Activated naive CD4-positive, alpha-beta T cell (primary cell): ENCODE measurements at regions not wholly inside any gene's neighbourhood (a gene's known extent, or its start where the extent isn't known, plus 50 kb on each side); places are given as distances from the start of the nearest gene placed in this dataset.
"Not testable (repeated sequence)": the region's sequence is repeated elsewhere in the genome, so short reads cannot be mapped to it uniquely, and the experiment has no call there.

ENCODE experiments used
- DNase-seq, 4 experiments: peaks; one replicate each; lab custom pipeline; 2025; lab: John Stamatoyannopoulos, UW

DNA sequence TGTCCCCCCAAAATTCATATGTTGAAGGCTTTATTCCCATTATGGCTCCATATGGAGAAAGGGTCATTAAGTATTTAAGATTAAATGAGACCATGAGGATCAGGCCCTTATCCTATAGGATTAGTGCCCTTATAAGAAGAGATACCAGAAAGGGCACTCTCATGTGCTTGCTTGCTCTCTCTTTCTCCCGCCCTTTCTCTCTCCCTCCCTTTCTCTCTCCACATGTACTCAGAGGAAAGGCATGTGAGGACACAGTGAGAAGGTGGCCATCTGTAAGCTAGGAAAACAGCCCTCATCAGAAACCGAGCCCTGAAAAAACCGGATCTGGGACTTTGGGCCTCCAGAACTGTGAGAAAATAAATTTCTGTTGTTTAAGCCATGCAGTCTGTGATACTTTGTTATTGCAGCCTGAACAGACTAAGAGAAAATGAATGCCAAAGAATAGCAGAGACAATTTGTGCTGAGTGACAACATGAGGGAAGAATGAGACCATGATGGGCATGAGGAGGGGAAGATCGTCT is 300.0 kb upstream of the SLC39A10 start:
- DNase-seq: no peak

DNA sequence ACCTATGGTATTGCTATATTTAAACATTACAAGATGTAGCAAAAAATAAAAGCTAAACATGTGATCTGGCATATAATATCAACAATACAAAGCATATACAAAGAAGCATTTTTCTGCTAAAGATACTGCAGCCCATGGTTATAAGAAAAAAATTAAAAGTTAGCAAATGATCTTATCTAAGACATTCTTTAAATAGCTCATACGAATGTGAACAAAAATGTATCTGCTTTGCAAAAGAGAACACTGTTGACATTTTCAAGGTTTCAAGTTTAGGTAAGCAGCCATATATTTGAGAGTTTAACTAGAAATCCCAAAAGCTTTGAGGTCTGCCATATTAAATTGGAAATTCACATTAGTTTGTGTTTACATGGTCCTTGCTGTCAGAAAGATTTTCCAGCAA is 301.0 kb upstream of the SLC39A10 start:
- DNase-seq: no peak

DNA sequence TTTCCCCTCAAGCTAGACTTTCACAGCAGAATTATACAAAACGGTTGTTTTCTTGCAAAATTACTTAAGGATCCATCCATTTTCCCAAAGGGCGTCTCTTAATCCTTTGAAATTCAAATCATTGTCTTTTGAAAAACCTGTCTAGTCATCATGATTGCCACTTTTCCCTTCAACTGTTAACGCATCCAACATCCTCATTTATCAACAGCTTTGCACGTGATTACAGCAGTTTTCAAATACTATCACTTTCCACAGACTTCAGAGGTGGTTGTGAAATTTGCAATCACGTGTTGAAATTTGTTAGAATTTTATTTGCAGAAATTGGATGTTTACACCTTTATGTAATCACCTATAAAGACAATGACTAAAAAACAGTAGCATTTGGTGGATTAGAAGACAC is 304.4 kb upstream of the SLC39A10 start:
- no peak for DNase-seq

DNA sequence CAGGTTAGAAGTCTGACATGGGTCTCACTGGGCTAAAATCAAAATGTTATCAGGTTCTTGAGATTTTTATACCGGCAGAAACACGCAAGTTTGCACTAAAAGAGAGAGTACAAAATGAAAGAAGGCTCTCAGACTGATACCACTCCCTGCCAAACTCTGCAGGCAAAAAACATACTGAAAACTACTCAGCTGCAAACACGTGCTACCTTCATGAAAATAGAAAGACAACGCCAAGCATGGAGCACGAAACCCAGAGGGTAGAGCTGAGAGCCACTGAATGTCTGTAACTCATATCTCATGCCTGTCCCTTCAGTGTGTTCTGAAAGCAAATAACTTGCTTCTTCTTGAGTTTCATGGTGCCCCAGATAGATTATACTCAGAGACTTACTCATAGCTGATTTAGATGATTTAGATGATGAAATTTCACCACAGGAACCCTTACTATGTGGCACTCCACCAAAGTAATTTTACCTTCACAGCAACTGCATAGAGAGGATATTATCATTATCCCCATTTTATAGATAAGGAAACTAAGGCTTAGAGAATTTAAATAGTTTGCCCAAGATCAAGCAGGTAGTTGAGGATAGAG is 313.0 kb upstream of the SLC39A10 start:
- DNase-seq: no peak

DNA sequence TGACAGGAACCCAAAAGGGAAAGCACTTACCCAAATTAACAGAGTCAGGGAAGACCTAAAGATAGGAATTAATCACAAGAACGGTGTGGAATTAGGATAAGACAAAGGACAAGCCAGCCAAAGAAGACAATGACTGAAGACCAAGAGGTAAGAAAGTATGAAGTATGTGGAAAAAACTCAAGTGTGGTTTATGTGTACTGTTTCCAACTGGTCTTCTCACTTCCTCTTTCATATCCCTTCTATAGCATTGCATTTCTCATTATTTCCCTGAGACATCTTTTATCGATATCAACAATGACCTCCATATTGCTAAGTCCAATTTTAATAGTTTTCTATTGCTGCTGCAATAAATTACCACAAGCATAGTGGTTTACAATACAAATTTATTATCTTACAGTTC is 313.5 kb upstream of the SLC39A10 start:
- DNase-seq: no peak

DNA sequence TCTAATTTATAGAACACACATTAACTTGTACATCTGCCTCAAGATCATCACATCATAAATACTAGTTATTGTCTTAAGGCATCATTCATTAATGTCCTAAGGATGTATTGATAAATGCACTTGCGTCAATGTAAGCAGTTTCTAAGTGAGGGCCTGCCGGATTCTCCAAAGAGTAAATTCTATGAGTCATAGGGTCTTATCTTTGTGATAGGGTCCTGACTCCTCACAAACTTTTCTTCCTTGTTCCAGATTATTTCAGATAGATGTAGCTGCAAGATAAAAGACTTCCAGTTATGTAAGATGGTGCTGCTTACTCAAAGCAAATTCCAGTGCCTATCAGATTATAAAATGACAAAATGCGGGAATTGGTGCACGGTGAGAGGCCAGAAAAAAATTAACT is 315.0 kb upstream of the SLC39A10 start:
- DNase-seq: no peak

DNA sequence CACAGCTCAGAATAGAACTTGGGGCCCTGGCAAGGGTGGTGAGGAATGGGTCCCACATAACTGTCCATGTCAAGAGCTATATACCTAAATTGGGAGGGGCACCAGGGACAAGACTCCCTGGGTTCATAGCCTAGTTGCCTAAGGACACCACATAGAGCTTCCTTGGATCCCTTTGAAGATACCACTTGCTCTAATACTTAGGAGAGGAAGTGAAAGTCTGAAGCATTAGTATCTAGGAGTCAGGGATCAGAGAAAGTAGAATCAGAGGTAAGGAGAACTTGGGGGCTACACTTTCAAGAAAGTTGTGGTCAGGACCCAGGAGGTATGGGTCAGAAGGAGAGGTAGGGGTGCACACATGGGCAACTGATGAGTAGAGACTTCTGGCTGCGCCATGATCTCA is 318.2 kb upstream of the SLC39A10 start:
- DNase-seq: no peak

DNA sequence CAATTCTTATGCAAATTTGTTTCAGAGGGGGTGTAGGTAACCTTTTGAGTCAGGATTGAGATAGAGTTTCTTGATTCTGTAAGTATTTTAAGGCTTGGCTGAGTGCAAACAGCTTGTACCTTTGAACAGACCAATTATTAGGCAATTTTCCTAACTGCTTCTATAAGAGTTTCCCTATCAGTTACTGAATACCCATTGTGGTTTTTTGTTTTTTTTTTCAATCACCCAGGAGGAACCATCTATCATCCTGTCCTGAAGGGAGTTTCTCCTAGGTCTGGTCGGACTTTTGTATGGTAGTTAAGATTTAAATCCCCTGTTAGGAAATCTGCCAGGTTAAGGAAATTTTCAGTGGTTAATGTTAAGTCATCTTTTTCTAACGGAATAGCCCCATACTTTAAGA is 319.4 kb upstream of the SLC39A10 start:
- no peak for DNase-seq

DNA sequence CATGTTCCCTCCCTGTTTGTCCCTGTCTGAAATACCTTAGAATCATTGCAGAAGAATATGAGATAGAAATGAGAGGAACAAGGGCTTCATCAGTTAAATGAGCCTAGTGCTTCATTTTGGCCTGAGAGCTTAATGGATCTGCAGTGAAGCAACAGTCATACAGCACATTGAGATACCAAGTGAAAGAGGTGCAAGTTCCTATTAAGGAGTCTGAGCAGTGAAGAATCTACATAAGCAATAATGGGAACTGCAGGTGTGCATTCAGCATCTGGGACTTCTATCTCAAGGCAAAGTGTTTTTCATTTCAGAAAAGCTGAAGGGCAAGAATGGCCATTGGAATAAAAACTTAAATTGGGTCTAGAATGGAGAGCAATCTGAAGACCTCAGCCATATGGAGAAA is 323.2 kb upstream of the SLC39A10 start:
- no peak for DNase-seq

DNA sequence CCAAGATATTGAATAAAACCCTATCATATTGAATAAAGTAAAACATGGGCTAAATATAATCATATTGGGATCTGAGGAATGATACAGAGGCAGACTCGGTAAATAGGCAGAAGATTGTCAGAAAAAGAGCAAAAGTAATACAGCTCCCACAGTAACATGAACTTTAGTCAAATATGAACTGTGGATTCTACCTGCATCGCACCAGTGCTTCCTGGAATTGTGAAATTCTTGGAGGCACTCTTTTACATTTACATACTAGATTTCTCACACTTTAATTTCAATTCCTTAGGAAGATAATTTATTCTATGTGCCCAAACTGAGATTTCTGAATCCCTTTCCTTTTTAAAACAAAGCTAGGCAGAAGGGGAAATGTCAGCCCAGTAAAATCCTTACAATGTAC is 325.1 kb upstream of the SLC39A10 start:
- no peak for DNase-seq

DNA sequence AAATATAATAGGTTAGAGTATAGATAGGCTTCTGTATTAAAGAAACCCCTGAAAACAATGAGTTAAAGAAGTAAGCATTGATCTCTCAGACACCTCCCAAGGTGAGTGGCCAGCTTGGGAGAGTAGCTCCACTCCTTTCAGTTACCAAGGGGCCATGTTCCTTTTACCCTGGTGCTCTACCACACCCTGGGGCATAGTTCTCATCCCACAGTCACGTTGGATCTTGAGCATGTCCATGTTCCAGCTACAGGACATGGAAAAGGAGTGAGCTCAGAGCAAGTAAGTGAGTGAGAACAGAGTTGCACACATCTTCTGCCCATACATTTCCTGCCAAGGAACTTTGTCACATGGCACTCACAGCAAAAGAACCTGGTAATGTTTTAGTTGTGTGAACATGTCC is 325.9 kb upstream of the SLC39A10 start:
- DNase-seq: no peak

DNA sequence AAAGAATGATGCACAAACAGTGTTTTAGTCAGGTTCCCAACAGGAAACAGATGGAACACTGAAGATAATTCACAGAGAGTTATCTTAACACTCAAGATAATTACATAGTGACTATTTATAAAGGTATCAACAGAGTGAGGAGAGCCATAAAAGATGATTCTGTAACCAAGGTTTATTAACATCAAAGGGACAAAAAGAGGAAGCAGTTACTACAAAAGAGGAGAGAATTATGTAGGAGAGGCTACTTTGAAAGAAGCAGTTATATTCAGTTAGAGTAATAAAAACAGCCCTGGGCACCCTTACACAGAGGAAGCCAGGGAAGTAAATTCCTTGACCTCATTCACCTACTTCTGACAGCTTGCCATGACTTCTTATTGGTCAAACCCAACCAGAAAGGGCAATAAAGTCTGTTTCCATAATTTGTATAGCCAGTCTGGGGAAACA is 326.5 kb upstream of the SLC39A10 start:
- no peak for DNase-seq

DNA sequence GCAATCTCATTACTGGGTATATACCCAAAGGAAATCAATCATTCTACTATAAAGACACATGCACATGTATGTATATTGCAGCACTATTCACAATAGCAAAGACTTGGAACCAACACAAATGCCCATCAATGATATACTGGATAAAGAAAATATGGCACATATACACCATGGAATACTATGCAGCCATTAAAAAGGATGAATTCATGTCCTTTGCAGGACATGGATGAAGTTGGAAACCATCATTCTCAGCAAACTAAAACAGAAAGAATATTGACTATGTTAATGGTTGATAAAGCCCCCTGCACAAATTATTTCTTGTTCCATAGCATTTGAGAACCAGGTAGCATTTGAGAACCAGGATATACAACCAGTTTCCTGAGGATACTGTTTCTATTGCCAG is 327.2 kb upstream of the SLC39A10 start:
- DNase-seq: not testable (repeated sequence)

DNA sequence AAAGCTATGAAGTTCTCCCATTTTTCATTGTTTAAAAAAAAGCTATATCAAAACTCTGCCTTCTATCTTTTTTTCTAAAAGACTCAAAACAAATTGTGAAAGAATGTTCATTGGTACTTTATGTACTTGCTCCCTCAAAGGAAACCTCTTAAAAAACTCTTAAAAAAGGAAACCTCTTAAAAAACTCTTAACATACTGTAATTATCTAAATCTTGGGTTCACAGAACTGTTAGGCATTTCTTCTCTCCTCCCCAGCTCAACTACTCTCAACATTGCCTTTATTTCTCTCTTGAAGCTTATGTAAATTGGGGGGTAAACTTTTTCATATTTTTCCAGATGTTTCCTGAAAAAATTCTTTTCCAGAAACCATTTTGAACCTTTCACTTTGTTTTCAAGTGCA is 330.5 kb upstream of the SLC39A10 start:
- DNase-seq: no peak

DNA sequence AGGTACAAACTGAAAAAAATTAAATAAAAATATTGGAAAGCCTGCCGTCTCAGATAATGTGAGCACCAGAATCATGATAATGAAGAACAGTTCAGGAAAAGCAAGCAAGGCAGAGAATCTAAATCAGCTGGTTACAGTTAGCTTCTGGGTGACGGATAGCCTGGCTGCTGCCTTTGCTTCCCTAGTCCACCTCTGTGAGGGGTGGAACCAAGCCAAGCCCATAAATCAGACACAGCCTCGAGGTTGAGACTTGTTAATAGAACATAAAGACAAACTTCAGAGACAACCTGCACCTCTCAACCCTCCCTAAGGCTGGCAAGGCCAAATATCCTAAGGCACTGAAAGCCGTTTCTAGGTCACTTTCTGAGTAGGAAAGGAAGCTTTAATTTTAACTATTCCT is 334.7 kb upstream of the SLC39A10 start:
- DNase-seq: no peak

DNA sequence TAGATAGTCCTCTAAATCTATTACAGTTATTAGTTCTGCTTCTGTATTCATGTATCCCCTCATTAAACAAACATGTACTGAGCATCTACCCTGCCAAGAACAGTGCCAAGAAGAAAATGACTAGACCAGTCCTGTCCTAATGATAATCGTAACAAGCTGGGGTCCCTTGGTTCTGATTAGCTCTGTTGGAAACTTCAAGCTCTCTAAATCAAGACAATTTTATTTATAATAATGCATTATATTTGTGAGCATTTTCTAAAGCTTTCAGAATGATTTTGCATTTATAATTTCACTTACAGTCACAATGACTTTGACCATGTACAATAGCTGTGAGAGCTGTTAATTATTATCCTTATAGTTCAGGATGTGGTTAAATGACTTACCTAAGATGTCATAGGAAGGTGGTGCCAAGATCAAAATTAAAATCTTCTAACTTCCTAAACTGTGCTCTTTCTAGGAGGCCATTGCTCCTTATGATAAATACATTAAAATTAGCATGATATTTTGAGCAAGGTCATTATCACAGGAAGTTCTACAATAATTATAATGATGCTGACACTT is 336.5 kb upstream of the SLC39A10 start:
- no peak for DNase-seq

DNA sequence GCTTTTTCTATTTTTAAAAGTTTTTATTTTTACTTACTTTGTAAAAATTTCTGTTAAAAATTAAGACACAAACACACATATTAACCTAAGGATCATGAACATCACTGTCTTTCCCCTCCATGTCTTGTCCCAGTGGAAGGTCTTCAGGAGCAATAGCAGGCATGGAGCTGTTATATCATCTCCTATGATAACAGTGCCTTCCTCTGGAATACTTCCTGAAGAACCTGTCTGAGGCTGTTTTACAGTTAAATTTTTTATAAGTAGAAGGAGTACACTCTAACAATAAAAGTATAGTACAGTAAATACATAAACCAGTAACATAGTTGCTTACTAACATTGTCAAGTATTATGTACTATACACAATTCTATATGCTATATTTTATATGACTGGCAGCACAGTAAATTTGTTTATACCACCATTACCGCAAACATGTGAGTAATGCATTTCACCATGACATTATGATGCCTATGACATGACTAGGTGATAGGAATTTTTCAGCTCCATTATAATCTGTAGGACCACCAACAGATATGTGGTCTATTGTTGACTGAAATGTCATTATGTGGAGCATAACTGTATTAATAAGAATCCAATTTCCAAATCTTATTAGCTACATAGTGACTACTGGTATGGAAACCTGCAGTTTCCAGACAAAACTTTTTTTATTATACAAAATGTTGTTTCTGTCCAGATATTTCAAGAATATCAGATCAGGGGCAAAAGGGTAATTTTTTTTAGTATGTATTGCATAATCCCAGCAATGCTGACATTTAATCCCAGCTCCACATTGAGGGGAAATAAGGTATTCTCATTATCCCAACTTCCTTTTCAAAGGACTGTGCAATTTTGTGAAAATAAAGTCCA is 337.2 kb upstream of the SLC39A10 start:
- no peak for DNase-seq

DNA sequence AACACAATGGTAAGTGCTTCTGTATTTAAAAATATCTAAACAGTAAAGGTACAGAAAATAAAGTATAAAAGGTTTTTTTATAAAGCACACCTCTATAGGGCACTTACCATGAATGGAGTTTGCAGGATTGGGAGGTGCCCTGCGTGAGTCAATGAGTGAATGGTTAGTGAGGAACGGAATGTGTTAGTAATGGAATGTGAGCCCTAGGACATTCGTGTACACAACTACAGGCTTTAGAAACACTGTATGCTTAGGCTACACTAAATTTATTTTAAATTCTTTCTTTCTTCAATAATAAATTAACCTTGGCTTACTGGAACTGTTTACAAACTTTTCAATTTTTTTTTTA is 337.9 kb upstream of the SLC39A10 start:
- DNase-seq: no peak

DNA sequence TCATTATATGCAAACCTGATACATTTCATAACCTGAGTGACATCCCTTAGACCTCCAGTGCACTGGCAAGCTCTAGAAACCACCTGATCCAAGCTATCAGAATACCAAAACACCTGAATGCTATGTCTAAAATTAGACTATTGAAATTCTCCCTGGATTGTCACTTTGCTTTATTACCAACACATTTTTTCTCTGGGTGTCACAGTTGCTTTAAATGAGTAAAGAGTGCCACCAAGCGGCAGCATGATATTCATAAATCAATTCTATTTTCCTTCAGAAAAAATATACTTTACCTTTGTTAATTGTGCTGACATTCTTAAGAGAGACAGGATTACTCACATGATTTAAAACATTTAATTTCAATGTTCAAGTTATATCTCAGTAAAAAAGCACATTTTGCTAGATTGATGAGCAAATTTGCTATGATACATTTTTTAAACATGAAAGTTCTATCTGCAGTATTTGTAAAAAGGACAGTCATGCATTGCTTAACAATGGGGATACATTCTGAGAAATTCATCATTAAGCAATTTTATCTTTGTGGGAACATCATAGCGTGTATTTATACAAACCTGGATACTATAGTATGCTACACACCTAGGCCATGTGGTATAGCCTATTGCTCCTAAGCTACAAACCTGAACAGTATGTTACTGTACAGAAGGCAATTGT is 338.4 kb upstream of the SLC39A10 start:
- DNase-seq: peak in 1 of 4 experiments; percentile 16

DNA sequence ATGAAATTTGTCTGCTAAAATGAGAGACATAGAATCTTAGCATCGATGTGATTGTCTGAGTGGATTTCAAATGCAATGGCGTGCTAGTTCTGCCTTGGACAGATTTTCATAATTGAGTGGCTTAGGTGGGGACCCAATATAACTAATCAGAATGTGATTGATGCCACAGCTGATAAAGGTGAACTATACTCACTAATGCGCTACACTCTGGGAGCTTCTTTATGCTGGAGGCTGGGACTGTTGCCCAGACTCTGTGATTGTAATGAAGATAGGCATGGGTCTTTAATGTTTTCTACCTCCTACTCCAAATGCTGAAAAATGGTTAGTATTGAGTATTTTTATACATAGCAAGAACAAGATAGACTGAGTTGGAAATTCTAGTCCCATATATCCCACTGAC is 339.5 kb upstream of the SLC39A10 start:
- no peak for DNase-seq

DNA sequence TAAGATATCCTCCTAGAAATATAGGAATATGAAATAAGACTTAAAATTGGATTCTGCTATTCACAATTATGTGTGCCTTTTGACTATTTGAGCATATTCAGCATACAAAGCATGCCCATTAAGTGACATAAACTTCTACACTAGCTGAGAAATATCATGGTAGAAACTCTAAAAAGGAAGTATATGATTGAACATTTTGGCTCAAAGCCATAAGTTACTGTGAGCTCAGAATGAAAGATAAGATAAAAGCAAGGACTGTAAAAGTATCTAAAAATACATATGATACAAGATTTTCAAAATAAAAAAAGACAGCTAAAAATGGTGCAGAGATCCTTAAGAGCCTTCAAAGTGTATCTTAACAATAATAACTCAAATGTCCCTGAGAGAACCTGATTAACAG is 340.5 kb upstream of the SLC39A10 start:
- no peak for DNase-seq

DNA sequence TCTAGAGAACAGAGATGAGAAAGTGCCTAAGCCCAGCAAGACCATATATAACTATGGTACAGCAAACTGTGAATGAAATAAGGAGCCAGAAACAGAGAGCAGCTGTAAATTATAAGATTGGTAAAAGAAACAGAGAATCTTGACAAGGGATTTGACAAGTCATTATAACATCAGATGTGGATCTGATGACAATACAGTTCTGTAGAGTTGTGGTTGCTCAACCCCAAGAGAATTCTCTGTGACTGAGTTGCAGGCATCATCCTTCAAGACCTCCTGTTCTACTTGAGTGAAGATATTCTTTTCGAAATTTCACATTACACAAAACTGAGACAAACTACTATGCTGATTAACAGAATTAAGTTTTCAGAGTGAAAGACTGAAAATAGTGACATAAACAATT is 343.1 kb upstream of the SLC39A10 start:
- no peak for DNase-seq

DNA sequence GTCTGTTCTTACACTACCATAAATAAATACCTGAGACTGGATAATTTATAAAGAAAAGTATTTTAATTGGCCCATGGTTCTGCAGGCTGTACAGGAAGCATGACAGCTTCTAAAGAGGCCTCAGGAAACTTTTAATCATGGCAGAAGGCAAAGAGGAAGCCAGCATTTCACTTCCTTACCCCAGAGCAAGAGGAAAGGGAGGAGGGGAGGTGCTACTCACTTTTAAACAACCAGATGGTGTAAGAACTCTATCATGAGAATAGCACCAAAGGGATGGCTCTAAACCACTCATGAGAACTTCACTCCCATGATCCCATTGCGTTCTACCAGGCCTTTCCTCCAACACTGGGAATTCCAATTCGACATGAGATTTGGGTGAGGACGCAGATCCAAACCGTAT is 344.4 kb upstream of the SLC39A10 start:
- DNase-seq: no peak
